ENCODE measurements at regions not wholly inside any gene's neighbourhood (a gene's known extent, or its start where the extent isn't known, plus 50 kb on each side); places are given as distances from the start of the nearest gene placed in this dataset.
A peak's percentile ranks its signal among the peaks of the same experiment; 100 is the strongest.

DNA sequence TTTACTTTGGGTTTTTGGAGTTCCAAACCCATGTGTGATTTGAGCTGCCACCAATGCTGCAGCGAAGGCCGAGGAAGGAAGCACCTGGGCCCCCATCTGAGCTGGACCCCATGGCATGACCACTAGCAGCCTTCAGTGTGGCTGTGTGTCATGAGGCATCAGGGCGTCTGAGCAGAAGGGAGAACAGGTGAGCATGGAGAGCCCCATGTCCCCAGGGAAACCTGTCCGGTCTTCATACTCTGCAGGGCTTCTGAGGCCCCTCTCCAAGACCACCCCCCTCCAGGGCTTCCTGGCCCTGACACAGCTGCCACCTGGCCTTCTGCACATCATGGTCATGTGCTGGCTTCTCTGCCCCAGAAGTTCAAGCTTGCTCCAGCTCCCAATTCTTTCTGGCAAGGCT lies 169.1 kb upstream of the CST7 start:
- H3K4me3 ChIP-seq (ENCODE audit: low read depth, low read length) = no peak overlapping the region
- DNase-seq (ENCODE audit: low read depth) = no peak
- TF ChIP-seq CTCF (IDR thresholded peaks at IDR 0.05; ENCODE audit: insufficient read depth, low read length) = no peak

- H3K4me3 ChIP-seq (ENCODE audit: low read depth, low read length) = no peak overlapping the region
- no peak for DNase-seq (ENCODE audit: low read depth)
- no peak for TF ChIP-seq CTCF (IDR thresholded peaks at IDR 0.05; ENCODE audit: insufficient read depth, low read length)
Observed at GRCh38 chr20:24780674-24781417, 168.2 kb upstream of the CST7 start.

DNA sequence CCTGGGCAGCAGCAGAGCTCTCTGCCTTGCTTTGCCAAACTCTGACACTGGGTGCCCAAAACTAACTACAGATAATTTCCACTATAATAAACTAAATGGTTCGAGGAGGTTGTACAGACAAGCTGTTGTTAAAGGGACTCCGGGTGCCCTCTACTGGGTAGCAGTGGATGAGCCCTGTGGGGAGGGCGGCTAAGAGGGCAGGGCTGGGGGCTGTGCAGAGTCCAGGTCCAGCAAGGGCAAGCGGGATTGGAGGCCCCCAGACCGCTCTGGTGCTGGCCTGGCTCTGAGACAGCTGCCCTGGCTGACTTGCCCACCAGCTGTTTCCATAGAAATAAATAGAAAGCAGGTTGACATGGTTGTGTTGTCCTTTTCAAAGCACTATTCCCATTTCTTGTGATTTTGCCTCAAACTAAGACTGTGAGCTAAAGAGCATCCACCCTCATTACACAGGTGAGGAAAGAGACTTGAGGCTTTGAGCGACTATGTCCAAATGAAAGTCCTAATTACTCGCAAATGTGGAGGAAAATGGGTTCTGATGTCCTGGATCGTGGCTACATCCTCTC lies 167.6 kb upstream of the CST7 start:
- peak; percentile 60 for DNase-seq (ENCODE audit: low read depth)
- TF ChIP-seq CTCF (IDR thresholded peaks at IDR 0.05; ENCODE audit: insufficient read depth, low read length) = peak; percentile 79
- H3K4me3 ChIP-seq (ENCODE audit: low read depth, low read length) = no peak overlapping the region

- no peak for DNase-seq (ENCODE audit: low read depth)
- no peak overlapping the region for H3K4me3 ChIP-seq (ENCODE audit: low read depth, low read length)
- TF ChIP-seq CTCF (IDR thresholded peaks at IDR 0.05; ENCODE audit: insufficient read depth, low read length) = no peak
Observed at GRCh38 chr20:24782301-24782700, 166.8 kb upstream of the CST7 start.

DNA sequence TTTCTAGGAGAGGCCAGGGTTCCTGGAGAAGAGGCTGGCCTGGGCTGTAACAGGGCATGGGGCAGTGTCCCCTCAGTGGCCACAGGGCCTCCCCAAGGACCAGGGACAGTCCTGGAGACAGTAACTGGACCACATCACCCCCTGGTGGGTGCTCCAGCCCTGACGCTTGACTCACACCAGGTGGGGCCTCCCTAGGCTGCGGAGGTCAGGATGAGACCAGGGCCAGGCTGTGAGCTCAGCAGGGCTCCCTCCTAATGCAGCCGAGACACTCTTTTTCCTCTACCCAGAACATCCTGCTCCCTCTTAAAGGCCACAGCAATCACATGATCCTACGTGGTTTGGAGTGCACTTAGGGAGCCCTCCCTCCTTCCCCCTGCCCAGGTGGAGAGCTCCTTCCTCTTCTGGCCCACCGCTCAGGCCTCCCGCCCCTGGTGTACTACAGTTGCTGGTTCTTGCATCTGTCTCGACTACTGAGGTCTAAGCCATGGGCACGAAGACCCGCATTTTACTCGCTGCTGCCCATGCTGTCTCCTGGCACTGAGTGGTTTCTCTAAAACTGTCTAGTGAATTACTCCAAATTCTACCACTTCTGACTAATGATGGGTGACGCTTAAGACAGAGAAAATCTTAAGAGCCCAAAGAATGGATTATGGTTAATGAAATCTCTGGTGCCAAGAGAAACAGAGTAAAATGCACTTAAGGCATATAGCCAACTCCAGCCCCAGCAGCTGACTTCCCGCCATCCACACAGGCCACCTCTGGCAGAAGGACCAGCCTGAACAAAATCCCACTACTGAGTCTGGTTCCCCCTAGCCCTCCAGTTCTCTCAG lies 166.1 kb upstream of the CST7 start:
- no peak for DNase-seq (ENCODE audit: low read depth)
- TF ChIP-seq CTCF (IDR thresholded peaks at IDR 0.05; ENCODE audit: insufficient read depth, low read length) = no peak

DNA sequence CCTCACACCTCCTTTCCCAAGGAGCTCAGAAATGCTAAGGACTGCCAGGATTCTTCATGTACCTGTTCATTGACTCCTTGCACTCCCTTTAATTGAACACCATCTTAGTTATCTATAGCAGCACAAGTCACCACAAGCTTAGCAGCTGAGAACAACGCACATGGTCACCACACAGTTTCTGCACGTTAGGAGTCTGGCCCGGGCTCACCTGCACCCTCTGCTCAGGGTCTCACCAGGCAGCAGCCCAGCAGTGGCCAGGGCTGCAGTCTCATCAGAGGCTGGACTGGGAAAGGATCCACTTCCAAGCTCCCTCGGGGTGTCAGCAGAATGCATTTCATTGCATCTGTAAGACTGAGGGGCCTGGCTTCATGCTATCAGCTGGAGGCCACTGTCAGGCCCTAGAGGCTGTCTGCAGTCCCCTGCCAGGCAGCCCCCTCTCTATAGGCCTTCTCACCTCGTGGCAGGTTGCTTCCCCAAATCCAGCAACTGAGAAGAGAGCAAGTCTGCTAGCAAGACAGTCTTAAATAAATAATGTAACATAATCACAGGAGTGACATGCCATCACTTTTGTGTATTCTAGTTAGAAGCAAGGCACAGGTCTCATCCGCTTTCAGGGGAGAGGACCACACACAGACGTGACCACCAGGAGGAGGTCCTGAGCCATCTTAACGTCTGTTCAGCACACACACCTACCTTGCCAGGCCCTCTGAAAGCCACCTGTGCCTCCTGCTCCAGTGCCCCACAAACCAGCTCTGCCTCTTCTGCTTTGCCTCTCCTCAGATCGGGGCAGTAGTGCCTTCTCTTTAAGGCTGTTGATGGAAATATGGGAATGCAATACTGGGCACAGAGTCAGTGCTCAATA lies 165.2 kb upstream of the CST7 start:
- no peak overlapping the region for H3K4me3 ChIP-seq (ENCODE audit: low read depth, low read length)
- no peak for DNase-seq (ENCODE audit: low read depth)
- TF ChIP-seq CTCF (IDR thresholded peaks at IDR 0.05; ENCODE audit: insufficient read depth, low read length) = no peak

More for the DNA sequence above, 166.1 kb upstream of the CST7 start:
- no peak overlapping the region for H3K4me3 ChIP-seq (ENCODE audit: low read depth, low read length)

All from fibroblast of the aortic adventitia (primary cell).